AG09309 (cell line): ENCODE measurements at regions not wholly inside any gene's neighbourhood (a gene's known extent, or its start where the extent isn't known, plus 50 kb on each side); places are given as distances from the start of the nearest gene placed in this dataset.

ENCODE experiments used
- DNase-seq: peaks from one replicate; pipeline ENCODE4 v3.0.0-alpha.2; 2010; ENCODE audit warnings: low read depth
- H3K4me3 ChIP-seq: 2 replicates; pipeline ENCODE4 v1.5.1; 2011; ENCODE audit warnings: mild to moderate bottlenecking, low read depth, low read length, moderate library complexity; ENCODE audit not compliant: control insufficient read depth
- CTCF ChIP-seq: IDR thresholded peaks from 2 replicates; pipeline ENCODE4 v1.5.1; 2011; ENCODE audit warnings: mild to moderate bottlenecking, low read depth, low read length, inconsistent platforms; ENCODE audit not compliant: insufficient read depth, control insufficient read depth; ENCODE audit errors: missing control alignments

GRCh38 chr6:113104951-113105350 lies 752.2 kb upstream of the MARCKS start:
- no peak overlapping the region for H3K4me3 ChIP-seq
- no peak for DNase-seq
- no peak for TF ChIP-seq CTCF

- DNase-seq, result no peak
- H3K4me3 ChIP-seq, result no peak overlapping the region
- TF ChIP-seq CTCF, result no peak
These were observed 746.9 kb upstream of the MARCKS start for GRCh38 chr6:113110211-113110610.

GRCh38 chr6:113111550-113111949 lies 745.6 kb upstream of the MARCKS start:
- H3K4me3 ChIP-seq, result no peak overlapping the region
- no peak for DNase-seq
- TF ChIP-seq CTCF, result no peak

- TF ChIP-seq CTCF, result no peak
These were observed 745.1 kb upstream of the MARCKS start for GRCh38 chr6:113112086-113112485.

GRCh38 chr6:113115196-113115595 lies 741.9 kb upstream of the MARCKS start:
- no peak for DNase-seq
- TF ChIP-seq CTCF, result no peak
- no peak overlapping the region for H3K4me3 ChIP-seq

More at GRCh38 chr6:113112086-113112485, 745.1 kb upstream of the MARCKS start:
- no peak overlapping the region for H3K4me3 ChIP-seq
- no peak for DNase-seq

GRCh38 chr6:113120224-113120581 lies 736.9 kb upstream of the MARCKS start:
- DNase-seq, result peak; percentile 99
- no peak for TF ChIP-seq CTCF
- H3K4me3 ChIP-seq, result no peak overlapping the region
